GM21825 (cell line): ENCODE measurements at regions not wholly inside any gene's neighbourhood (a gene's known extent, or its start where the extent isn't known, plus 50 kb on each side); places are given as distances from the start of the nearest gene placed in this dataset.
"Not testable (repeated sequence)": the region's sequence is repeated elsewhere in the genome, so short reads cannot be mapped to it uniquely, and the experiment has no call there.

Experiments
- ATAC-seq: cut with Tn5 transposase; IDR thresholded peaks from one replicate; pipeline ENCODE4 v1.9.1; 2021; ENCODE audit warnings: mild to moderate bottlenecking, moderate library complexity; ENCODE audit not compliant: unreplicated experiment

GRCh38 chr9:61817127-61817705 is 627.4 kb downstream of the SPATA31A7 start:
- ATAC-seq, result not testable (repeated sequence)

- ATAC-seq, result peak; percentile 88
Measured at GRCh38 chr9:61853624-61854259, 663.9 kb downstream of the SPATA31A7 start.

GRCh38 chr9:61854260-61854640 is 664.4 kb downstream of the SPATA31A7 start:
- not testable (repeated sequence) for ATAC-seq

GRCh38 chr9:61856283-61856682 is 666.4 kb downstream of the SPATA31A7 start:
- peak; percentile 66 for ATAC-seq

GRCh38 chr9:61856858-61857453 is 667.1 kb downstream of the SPATA31A7 start:
- not testable (repeated sequence) for ATAC-seq

GRCh38 chr9:61857709-61858351 is 668.0 kb downstream of the SPATA31A7 start:
- ATAC-seq, result peak; percentile 78

GRCh38 chr9:61862431-61862971 is 672.7 kb downstream of the SPATA31A7 start:
- ATAC-seq, result not testable (repeated sequence)

GRCh38 chr9:61864463-61864862 is 674.6 kb downstream of the SPATA31A7 start:
- ATAC-seq, result not testable (repeated sequence)

GRCh38 chr9:61868965-61869364 is 679.1 kb downstream of the SPATA31A7 start:
- ATAC-seq, result not testable (repeated sequence)

GRCh38 chr9:61872329-61872728 is 682.5 kb downstream of the SPATA31A7 start:
- not testable (repeated sequence) for ATAC-seq
